ENCODE measurements at regions not wholly inside any gene's neighbourhood (a gene's known extent, or its start where the extent isn't known, plus 50 kb on each side); places are given as distances from the start of the nearest gene placed in this dataset.

GRCh38 chr2:48112911-48113680 lies 201.4 kb upstream of the FOXN2 start:
- TF ChIP-seq POLR2A (IDR thresholded peaks at IDR 0.05; ENCODE audit: low read length), result no peak
- TF ChIP-seq GATA1 (IDR thresholded peaks at IDR 0.05; ENCODE audit: low read depth, low read length), result no peak
